H9 (cell line): ENCODE measurements at regions not wholly inside any gene's neighbourhood (a gene's known extent, or its start where the extent isn't known, plus 50 kb on each side); places are given as distances from the start of the nearest gene placed in this dataset.
"Not testable (repeated sequence)": the region's sequence is repeated elsewhere in the genome, so short reads cannot be mapped to it uniquely, and the experiment has no call there.

Source experiments
- DNase-seq: peaks from one replicate; pipeline ENCODE4 v3.0.0-alpha.2; 2017
- H2AFZ ChIP-seq: one replicate; pipeline ENCODE4 v1.6.1; 2013; ENCODE audit warnings: mild to moderate bottlenecking, low read length, control low read depth, moderate library complexity
- H2AK5ac ChIP-seq: 2 replicates; pipeline ENCODE4 v1.6.1; 2013; ENCODE audit warnings: low read length, control low read depth, mixed read lengths; ENCODE audit not compliant: insufficient read length
- H2BK120ac ChIP-seq: one replicate; pipeline ENCODE4 v1.6.1; 2013; ENCODE audit warnings: low read depth, mild to moderate bottlenecking, low read length, control low read depth, inconsistent platforms; ENCODE audit not compliant: poor library complexity, severe bottlenecking
- H2BK12ac ChIP-seq: 2 replicates; pipeline ENCODE4 v1.6.1; 2013; ENCODE audit warnings: low read length, control low read depth, mixed read lengths, low read depth; ENCODE audit not compliant: insufficient read length
- H2BK15ac ChIP-seq: 2 replicates; pipeline ENCODE4 v1.6.1; 2013; ENCODE audit warnings: low read depth, low read length, control low read depth
- H2BK20ac ChIP-seq: one replicate; pipeline ENCODE4 v1.6.1; 2013; ENCODE audit warnings: low read depth, mild to moderate bottlenecking, low read length, control low read depth, inconsistent platforms; ENCODE audit not compliant: poor library complexity, severe bottlenecking
- H2BK5ac ChIP-seq: 2 replicates; pipeline ENCODE4 v1.6.1; 2013; ENCODE audit warnings: low read length, control low read depth, mixed read lengths; ENCODE audit not compliant: insufficient read length
- H3K14ac ChIP-seq: 2 replicates; pipeline ENCODE4 v1.6.1; 2013; ENCODE audit warnings: low read length, control low read depth; ENCODE audit not compliant: insufficient read depth
- H3K18ac ChIP-seq: 2 replicates; pipeline ENCODE4 v1.6.1; 2013; ENCODE audit warnings: low read depth, mild to moderate bottlenecking, mixed read lengths, low read length, control low read depth; ENCODE audit not compliant: insufficient read length
- H3K23ac ChIP-seq: 2 replicates; pipeline ENCODE4 v1.6.1; 2013; ENCODE audit warnings: low read length, control low read depth, mixed read lengths, low read depth; ENCODE audit not compliant: insufficient read length
- H3K23me2 ChIP-seq: 2 replicates; pipeline ENCODE4 v1.6.1; 2013; ENCODE audit warnings: low read depth, mild to moderate bottlenecking, mixed read lengths, low read length, control low read depth; ENCODE audit not compliant: insufficient read length, poor library complexity, severe bottlenecking
- H3K27ac ChIP-seq: 2 replicates; pipeline ENCODE4 v1.5.1; 2013; ENCODE audit warnings: low read length, control low read depth, mixed read lengths, low read depth; ENCODE audit not compliant: insufficient read length
- H3K27me3 ChIP-seq: 2 replicates; pipeline ENCODE4 v1.6.1; 2013; ENCODE audit warnings: low read length, control low read depth, inconsistent platforms; ENCODE audit not compliant: insufficient read depth
- H3K4ac ChIP-seq: 2 replicates; pipeline ENCODE4 v1.6.1; 2013; ENCODE audit warnings: low read depth, mild to moderate bottlenecking, control low read depth, inconsistent platforms, low read length, moderate library complexity
- H3K4me1 ChIP-seq: 2 replicates; pipeline ENCODE4 v1.6.1; 2013; ENCODE audit warnings: low read length, control low read depth, inconsistent platforms; ENCODE audit not compliant: insufficient read depth
- H3K4me2 ChIP-seq: 2 replicates; pipeline ENCODE4 v1.6.1; 2013; ENCODE audit warnings: low read length, control low read depth, mixed read lengths; ENCODE audit not compliant: insufficient read length, insufficient read depth
- H3K56ac ChIP-seq: 2 replicates; pipeline ENCODE4 v1.6.1; 2013; ENCODE audit warnings: low read depth, mild to moderate bottlenecking, mixed read lengths, low read length, control low read depth; ENCODE audit not compliant: insufficient read length
- H3K79me1 ChIP-seq: 2 replicates; pipeline ENCODE4 v1.6.1; 2013; ENCODE audit warnings: low read depth, mild to moderate bottlenecking, moderate library complexity, low read length, control low read depth, inconsistent platforms; ENCODE audit not compliant: insufficient read depth, poor library complexity, severe bottlenecking
- H3K79me2 ChIP-seq: 2 replicates; pipeline ENCODE4 v1.6.1; 2013; ENCODE audit warnings: low read length, control low read depth, inconsistent platforms; ENCODE audit not compliant: insufficient read depth
- H3K9ac ChIP-seq: 2 replicates; pipeline ENCODE4 v1.6.1; 2013; ENCODE audit warnings: low read length, control low read depth, mixed read lengths; ENCODE audit not compliant: insufficient read length; ENCODE audit errors: extremely low read depth
- H3K9me3 ChIP-seq: one replicate; pipeline ENCODE4 v1.6.1; 2013; ENCODE audit warnings: low read depth, low read length, inconsistent platforms; ENCODE audit not compliant: control insufficient read depth
- H3T11ph ChIP-seq: one replicate; pipeline ENCODE4 v1.6.1; 2013; ENCODE audit warnings: mild to moderate bottlenecking, low read length, control low read depth, inconsistent platforms
- H4K20me1 ChIP-seq: one replicate; pipeline ENCODE4 v1.6.1; 2013; ENCODE audit not compliant: control insufficient read depth, insufficient read length, insufficient read depth
- H4K5ac ChIP-seq: 2 replicates; pipeline ENCODE4 v1.6.1; 2013; ENCODE audit warnings: low read depth, mild to moderate bottlenecking, mixed read lengths, low read length, control low read depth; ENCODE audit not compliant: insufficient read length
- H4K8ac ChIP-seq: replicated peaks from 2 replicates; pipeline ENCODE4 v1.6.1; 2013; ENCODE audit warnings: low read length, control low read depth, mixed read lengths, low read depth; ENCODE audit not compliant: insufficient read length
- H4K91ac ChIP-seq: 2 replicates; pipeline ENCODE4 v1.6.1; 2013; ENCODE audit warnings: low read depth, mild to moderate bottlenecking, moderate library complexity, mixed read lengths, low read length, control low read depth; ENCODE audit not compliant: insufficient read length
- H3K27ac Mint-ChIP-seq, 3 experiments: 2 replicates in 2 of 3; 3 replicates in 1 of 3; pipeline ENCODE4 v1.8.0; 2020 to 2021; ENCODE audit warnings: mixed read lengths in 3 of 3, mild to moderate bottlenecking in 1 of 3, moderate library complexity in 1 of 3
- H3K27me3 Mint-ChIP-seq: 2 replicates; pipeline ENCODE4 v1.8.0; 2021; ENCODE audit warnings: low read depth, mild to moderate bottlenecking, moderate library complexity, mixed read lengths
- H3K36me3 Mint-ChIP-seq, 3 experiments: 2 replicates in 2 of 3; 3 replicates in 1 of 3; pipeline ENCODE4 v1.8.0; 2020 to 2021; ENCODE audit warnings: low read depth in 3 of 3, mixed read lengths in 3 of 3; ENCODE audit not compliant: insufficient read depth in 1 of 3
- H3K4me1 Mint-ChIP-seq, 2 experiments: 2 replicates each; pipeline ENCODE4 v1.8.0; 2020; ENCODE audit warnings: mixed read lengths in 2 of 2
- H3K4me3 Mint-ChIP-seq, 2 experiments: 2 replicates in 1 of 2; 3 replicates in 1 of 2; pipeline ENCODE4 v1.8.0; 2020 to 2021; ENCODE audit warnings: mild to moderate bottlenecking in 2 of 2, mixed read lengths in 2 of 2, moderate library complexity in 1 of 2
- H3K9me3 Mint-ChIP-seq, 2 experiments: 2 replicates in 1 of 2; 3 replicates in 1 of 2; pipeline ENCODE4 v1.8.0; 2020; ENCODE audit warnings: mild to moderate bottlenecking in 2 of 2, mixed read lengths in 2 of 2, moderate library complexity in 1 of 2
- WGBS: extraction: QIAGEN DNeasy Blood & Tissue Kit; methylation state at CpG from one replicate; pipeline ENCODE4 v1.1.7; 2013; ENCODE audit warnings: missing lambda C conversion rate, low lambda C conversion rate, mixed read lengths; ENCODE audit not compliant: insufficient read length; ENCODE audit errors: extremely low coverage; 5-methylcytosine and 5-hydroxymethylcytosine counted together

DNA sequence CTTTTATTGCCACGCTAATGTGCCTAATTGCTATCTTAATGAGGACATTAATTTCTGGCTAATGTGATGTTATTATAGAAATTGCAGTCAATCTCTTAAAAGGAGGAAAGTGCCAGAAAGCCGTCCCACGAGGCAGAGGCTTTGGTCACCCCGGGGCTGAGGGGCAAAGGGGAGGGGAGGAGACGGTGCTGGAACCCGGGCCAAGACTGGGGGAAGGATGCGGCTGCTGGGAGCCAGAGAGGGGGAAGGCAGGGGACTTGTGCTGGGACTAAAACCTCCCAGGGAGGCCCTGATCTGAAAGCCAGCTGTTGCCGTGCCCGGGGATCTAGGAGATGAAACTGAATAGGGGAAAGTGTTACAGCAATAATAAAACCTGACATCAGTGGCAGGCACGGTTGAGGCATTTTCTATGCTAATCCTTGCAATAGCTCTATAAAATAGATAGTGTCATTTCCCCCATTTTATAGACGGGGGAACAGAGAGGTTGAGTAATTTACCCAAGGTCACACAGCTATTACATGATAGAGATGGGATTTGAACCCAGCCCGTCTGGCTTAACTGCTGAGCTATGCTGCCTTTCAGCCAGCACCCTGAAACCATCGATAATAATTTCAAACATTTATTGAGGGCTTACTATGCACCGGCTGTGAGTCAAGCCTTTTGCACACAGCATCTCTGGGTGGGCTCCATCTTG is 83.2 kb upstream of the ADGRE5 start:
- not testable (repeated sequence) for H3K14ac ChIP-seq, H2BK12ac ChIP-seq, H3K18ac ChIP-seq, H3K23ac ChIP-seq, H3T11ph ChIP-seq, H3K79me2 ChIP-seq, H3K23me2 ChIP-seq, H4K20me1 ChIP-seq, H3K4ac ChIP-seq, H3K4me3 Mint-ChIP-seq, H2BK20ac ChIP-seq, H2BK15ac ChIP-seq, H3K4me2 ChIP-seq, H4K8ac ChIP-seq, H4K5ac ChIP-seq, H2AFZ ChIP-seq, H3K4me1 ChIP-seq, DNase-seq, H3K36me3 Mint-ChIP-seq, H2AK5ac ChIP-seq, H3K27me3 ChIP-seq, H4K91ac ChIP-seq, H3K27me3 Mint-ChIP-seq, H3K79me1 ChIP-seq, H2BK5ac ChIP-seq, H2BK120ac ChIP-seq, H3K9me3 ChIP-seq, H3K9me3 Mint-ChIP-seq, H3K56ac ChIP-seq, H3K27ac ChIP-seq, H3K9ac ChIP-seq
- peaks cover 12 to 44% of the 10 kb centered on the region in 2 experiments for H3K4me1 Mint-ChIP-seq
- peak overlapping the region in 2 of 3 experiments; percentile 60 to 90; a peak in 1 of 7 replicates for H3K27ac Mint-ChIP-seq
- WGBS: no CpG with 5 or more reads among the region's 14 CpGs

DNA sequence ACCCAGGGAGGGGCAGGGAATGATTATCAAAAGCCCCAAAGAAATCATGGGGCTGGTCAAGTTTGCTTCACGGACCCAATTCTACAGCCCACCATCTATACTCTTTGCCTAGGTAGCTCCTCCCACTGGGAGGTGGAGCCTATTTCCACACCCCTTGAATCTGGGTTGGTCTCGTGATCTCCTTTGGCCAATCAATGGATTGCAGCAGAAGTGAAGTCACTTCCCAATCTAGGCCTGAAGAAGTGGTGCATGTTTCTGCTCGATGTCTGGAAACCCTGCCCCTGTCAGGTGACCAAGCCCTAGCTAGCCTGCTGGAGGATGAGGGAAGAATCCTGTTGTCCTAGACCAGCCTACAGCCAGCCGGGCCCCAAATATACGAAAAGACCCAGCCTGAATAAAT is 86.3 kb upstream of the ADGRE5 start:
- H3K27ac Mint-ChIP-seq: peak overlapping the region; percentile 86 to 93 (median 90); a peak in 5 of 7 replicates
- H3K23me2 ChIP-seq: not testable (repeated sequence)
- peaks cover 14 to 45% of the 10 kb centered on the region in 2 experiments for H3K4me1 Mint-ChIP-seq

More for the DNA sequence above, 86.3 kb upstream of the ADGRE5 start:
- H4K20me1 ChIP-seq, H4K8ac ChIP-seq, H2BK15ac ChIP-seq, H3K36me3 Mint-ChIP-seq, H3K79me1 ChIP-seq, H3K56ac ChIP-seq, H4K91ac ChIP-seq, H3K23ac ChIP-seq, H3K4me2 ChIP-seq, H2BK5ac ChIP-seq, H3K27me3 Mint-ChIP-seq, H3K4me1 ChIP-seq, H2AFZ ChIP-seq, H3K27me3 ChIP-seq, H2BK20ac ChIP-seq, H3K79me2 ChIP-seq, H3K4ac ChIP-seq, H2AK5ac ChIP-seq, H3K9me3 Mint-ChIP-seq, H2BK120ac ChIP-seq, H3K9me3 ChIP-seq, H3T11ph ChIP-seq: not testable (repeated sequence)
- peak overlapping the region; percentile 34 for H3K9ac ChIP-seq
- peak overlapping the region; percentile 72 for H3K18ac ChIP-seq
- peak overlapping the region; percentile 72; the same call in 1 of the 2 replicates for H3K14ac ChIP-seq
- H3K27ac ChIP-seq: peak overlapping the region; percentile 49
- WGBS: no CpG with 5 or more reads among the region's 5 CpGs
- H4K5ac ChIP-seq: peak overlapping the region; percentile 61
- DNase-seq: peak; percentile 92
- H2BK12ac ChIP-seq: peak overlapping the region; percentile 90
- H3K4me3 Mint-ChIP-seq: peak overlapping the region; percentile 36 to 42; a peak in 3 of 5 replicates
